GM18507 (cell line): ENCODE measurements at regions not wholly inside any gene's neighbourhood (a gene's known extent, or its start where the extent isn't known, plus 50 kb on each side); places are given as distances from the start of the nearest gene placed in this dataset.
"Not testable (repeated sequence)": the region's sequence is repeated elsewhere in the genome, so short reads cannot be mapped to it uniquely, and the experiment has no call there.

Experiments
- DNase-seq: peaks from one replicate; pipeline ENCODE4 v3.0.0; 2011; ENCODE audit warnings: low read depth; ENCODE audit not compliant: insufficient read length; ENCODE audit errors: extremely low spot score
- FAIRE-seq: peaks from 2 replicates; lab custom pipeline; 2011; peaks lifted over from hg19 to GRCh38; lab: Jason Lieb, UNC

GRCh38 chr13:110015253-110015652 lies 228.9 kb upstream of the IRS2 start:
- no peak for DNase-seq
- FAIRE-seq, result no peak

GRCh38 chr13:110014719-110015118 lies 228.3 kb upstream of the IRS2 start:
- FAIRE-seq, result no peak
- DNase-seq, result no peak

DNA sequence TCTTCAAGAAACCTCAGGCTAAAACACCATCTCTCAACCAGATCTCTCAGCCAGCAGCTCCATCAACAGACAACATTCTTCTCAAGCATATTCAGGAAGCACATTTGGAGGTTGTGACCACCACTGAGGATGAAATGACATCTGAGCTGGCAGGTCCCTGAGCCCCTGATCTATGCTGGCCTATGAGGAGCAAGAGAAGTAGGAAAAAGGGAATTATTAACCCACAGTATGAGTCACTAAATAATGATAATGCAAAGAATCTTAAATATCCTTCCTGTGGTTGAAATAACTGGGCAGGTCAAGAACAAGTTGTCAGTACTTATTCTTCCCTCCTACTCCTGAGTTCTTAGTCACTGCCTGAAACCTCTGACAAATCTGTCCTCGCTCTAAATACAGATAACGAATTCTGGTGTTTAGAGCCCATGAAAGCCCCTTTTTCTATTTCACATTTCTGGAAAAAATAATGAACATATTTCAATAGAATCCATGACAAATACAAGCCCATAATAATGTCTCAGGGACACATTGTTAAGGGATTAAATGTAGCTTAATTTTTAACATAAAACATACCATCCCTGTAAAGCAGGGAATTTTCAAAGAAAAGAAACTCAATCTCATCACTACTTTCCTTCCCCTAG lies 225.8 kb upstream of the IRS2 start:
- no peak for DNase-seq
- no peak for FAIRE-seq

DNA sequence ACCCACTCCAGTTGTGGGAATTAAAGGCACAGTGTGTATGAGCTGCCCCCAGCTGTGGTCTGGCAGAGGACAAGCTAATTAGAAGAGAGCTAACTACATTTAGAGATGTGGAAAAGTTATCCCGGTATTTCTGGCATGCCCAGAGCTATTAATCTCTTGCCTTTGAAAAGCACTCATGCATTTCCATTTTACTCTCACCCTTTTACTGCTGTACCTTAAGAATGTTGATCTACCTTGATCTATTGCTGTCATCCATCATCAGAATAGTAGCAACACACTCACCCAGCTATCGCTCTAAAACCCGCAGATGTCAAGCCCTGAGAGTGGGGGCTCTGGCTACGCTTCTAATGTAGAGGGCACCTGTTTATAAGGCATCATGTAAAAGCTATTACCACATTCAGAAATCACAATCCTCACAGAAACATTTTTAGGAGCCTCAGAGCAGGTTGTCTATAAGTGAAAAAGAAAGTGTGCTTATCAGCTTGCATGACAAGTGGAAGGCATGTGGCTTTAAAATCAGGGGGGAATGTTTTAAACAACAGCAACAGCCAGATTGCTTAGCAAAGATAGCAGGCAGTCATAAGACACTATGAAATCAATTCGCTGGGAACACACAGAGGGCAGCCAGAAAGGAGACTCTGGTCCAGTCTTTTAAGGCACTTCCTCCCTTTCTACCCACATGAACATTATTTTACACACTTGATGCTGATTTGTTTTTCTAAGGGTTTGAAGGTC lies 224.2 kb upstream of the IRS2 start:
- FAIRE-seq (no peak), DNase-seq (no peak)

GRCh38 chr13:110008816-110009215 lies 222.4 kb upstream of the IRS2 start:
- FAIRE-seq (no peak), DNase-seq (no peak)

DNA sequence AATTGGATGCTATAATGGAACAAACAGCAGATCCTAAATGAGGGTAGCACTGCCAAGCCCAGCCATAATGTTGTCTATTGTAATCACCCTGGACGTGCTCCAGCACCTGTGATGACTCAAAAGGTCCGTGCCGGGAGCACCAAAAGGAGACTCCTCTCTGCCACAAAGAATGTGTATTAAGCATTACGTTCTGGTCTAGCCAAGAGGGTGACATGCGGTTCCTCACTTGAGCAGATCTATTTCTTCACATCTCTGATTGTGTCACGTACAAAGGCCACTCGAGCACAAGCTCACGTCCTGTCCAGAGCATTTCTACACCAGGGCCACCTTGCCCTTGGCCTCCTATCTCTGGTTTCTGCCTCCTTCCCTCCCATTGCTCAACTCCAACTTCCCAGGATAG lies 219.9 kb upstream of the IRS2 start:
- no peak for DNase-seq
- no peak for FAIRE-seq

GRCh38 chr13:110005563-110005962 lies 219.2 kb upstream of the IRS2 start:
- DNase-seq (no peak), FAIRE-seq (no peak)

DNA sequence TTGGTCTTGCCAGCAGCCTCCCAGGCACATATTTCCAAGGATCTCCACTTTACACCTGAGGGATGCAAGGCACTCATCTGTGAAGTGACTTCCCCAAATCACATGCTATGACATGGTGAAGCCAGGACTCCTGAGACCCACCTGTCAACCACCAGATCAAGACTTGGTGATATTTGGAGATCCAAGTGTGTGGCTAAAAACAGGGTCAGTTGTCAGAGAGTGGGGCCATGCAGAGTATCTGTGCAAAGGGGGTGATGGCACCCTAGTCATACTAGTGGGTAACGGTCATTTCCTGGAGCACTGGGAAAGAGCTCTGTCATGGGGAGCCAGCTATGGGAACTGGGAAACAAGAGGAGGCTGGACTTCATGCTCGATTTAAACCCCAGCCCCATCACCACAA lies 218.4 kb upstream of the IRS2 start:
- DNase-seq, result no peak
- FAIRE-seq, result no peak

DNA sequence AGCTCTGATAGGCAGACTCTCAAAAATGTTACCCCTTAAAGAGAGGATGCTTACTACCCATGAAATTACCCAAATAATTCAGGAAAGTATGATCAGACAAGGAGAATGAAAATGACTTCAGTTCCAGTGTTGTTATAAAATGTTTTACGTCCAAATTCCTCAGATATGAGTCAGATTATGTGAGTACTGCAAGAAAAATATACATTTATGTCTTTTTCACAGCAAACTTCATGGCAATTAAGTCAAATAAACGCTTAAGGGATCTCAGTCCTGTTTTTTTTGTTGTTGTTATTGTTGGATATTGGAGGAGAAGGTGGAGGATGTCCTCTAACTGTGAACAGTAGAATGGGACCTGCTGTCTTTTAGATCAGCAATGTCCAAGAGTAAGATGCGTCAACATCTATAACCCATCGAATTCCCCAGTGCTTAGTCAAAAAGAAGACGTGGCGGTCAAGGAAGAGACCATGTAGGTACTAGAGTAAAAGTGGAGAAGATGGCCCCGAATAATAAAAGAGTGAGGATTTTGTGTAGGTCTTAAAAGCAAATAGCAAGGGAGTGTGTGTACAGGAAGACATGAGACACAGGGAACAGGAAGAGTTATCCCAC lies 215.4 kb upstream of the IRS2 start:
- FAIRE-seq (no peak), DNase-seq (no peak)

GRCh38 chr13:110000534-110001345 lies 214.4 kb upstream of the IRS2 start:
- FAIRE-seq, result no peak
- no peak for DNase-seq

DNA sequence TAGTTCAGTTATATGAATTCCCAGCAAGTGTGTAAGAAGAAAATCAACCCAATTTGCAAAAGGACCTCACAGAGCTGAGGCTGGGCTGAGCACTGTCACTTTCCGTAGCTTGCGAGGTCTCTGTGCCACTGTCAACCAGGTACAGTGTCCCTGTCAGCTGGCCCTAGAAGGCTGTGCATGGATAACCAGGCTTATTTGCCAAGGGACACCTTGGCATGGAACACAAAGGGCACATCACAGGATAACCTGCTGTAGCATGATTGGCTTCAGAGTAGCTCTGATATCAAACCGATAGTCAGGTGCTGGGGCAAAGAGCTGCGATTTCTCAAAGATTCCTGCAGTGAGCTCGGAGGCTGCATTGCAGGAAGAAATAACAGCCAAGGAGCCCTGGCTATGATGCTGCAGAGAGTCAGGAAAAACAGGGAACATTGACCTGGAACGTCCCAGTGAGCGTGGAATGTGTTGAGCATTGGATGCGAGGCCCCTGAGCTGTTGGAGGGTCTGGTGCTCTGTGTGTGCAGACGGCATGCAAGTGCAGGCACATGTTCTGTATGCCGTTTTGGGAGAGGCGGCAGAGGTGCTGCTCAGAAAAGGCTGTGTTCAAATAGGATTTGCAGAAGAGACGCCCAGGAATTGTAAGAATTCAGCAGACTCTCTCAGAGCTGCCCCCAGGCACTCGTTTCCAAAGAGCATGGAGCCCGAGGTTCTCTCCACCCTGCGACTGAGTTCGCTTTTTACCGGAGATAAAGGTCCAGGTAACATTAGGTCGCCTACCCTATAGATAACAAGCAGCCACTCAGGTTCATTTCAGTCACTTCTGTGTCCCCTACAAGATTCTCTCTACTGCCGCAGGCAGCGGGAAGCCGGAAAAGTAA lies 213.5 kb upstream of the IRS2 start:
- no peak for FAIRE-seq
- DNase-seq, result no peak

DNA sequence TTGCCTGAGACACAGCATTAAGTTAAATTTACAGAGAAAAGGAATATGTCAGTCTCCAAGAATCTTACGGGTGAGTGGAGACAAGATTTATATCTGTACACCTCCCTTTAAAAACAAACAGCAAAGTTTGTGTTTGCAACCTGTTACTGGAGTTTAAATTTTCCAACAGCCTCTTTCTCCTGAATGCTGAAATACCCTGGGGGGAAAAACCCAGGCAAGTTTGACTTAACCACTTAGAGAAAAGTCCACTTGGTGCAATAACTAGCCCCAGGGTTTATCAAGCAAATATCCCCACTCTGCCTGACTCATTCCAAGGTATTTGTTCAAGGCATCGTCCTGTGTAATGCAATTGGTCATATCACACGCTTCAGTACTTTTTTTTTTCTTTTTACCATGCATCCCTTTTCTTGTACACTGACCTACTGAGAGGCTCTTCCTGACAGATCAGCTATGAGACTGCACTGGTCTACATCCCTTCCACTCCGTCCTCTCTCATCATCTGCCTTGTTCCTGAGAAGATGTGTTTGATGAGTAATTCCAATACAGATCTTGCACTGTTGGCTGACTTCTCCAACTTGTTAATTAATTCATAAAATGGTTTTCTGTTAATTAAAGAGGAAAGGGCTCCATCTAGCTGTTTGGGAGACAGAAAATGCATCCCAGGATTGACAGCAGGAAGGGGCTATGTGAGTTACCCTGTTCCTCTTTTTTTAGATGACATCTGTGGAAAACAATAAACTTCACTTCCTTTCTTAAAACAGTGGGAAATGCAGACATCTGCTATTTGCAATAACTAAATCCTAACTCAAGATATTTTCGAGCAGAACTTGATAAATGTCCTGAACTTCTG lies 212.5 kb upstream of the IRS2 start:
- DNase-seq (no peak), FAIRE-seq (no peak)

DNA sequence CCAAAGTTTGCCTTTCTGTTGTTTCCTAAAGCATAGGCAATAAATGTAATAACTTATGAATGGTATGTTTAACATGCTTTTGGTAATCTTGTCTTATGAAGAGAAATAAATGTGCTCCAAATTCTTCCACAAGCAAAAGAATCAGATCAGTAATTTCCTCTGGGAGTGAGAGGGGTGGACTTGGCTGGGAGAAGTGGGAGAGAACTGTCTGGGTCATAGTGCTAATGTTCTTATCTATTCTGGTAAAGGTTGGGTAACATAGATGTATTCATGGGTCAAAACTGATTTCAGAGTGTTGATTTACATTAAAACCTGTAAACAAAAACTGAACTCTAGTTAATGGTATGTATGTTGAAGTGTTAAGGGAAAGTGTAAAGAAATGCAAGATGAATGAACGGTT lies 211.7 kb upstream of the IRS2 start:
- FAIRE-seq (no peak), DNase-seq (no peak)

DNA sequence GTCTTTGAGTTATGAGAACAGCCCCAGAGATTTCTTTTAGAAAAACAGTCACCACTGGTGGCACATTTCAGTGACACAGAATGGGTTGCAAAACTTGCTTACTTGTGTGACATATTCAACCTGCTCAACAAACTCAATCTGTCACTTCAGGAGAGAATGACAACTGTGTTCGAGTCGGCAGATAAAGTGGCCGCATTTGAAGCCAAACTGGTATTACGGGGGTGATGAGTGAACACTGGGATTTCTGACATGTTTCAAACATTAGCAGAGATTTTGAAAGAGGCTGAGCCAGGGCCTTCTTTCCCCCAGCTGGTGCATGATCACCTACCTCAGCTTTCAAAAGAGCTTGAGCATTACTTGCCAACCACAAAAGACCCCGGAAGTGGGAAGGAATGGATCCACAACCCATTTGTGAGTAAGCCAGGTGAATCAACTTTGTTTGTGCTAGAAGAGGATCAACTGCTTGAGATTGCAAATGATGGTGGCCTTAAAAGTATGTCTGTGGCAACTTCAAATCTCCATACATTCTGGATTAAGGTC lies 210.7 kb upstream of the IRS2 start:
- not testable (repeated sequence) for FAIRE-seq, DNase-seq

DNA sequence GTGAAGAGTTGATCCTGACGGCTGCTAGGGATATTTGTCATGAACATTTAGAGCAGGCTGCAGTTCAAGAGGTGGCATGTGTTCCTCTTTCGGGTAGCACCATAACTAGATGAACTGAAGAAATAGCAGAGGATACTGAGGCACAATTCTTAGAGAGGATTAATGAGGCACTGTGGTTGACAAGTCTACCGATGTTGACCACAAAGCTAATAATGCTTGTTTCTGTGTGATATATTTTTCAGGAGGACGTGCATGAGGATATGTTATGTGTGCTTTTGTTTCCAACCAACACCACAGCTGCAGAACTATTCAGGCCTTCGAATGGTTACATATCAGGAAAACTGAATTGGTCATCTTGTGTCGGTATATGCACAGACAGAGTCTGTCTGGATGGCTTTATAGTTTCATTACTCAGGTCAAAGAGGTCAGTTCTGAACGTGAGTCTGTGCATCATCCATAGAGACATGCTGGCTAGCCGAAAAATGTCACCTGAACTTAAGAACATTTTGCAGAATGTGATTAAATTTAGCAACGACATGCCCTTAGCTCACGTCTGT lies 210.1 kb upstream of the IRS2 start:
- DNase-seq, result no peak
- no peak for FAIRE-seq

DNA sequence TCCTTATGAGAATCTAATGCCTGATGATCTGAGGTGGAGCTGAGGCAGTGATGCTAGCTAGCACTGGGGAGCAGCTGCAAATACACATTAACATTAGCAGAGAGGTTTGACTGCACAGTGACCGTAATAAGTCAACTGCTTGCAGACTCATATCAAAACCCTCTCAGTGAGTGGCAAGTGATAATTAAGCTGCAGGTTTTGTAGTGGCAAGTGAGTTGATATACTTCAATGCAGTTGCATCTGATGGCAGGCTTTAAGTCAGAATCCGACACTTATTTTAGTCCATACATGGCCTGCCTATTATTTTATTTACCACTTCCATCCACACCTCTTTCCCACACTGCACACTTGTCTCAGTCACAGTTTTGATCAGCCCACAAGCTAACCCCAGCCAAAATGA lies 209.2 kb upstream of the IRS2 start:
- no peak for FAIRE-seq
- DNase-seq, result no peak

- DNase-seq (no peak), FAIRE-seq (no peak)
Observed at GRCh38 chr13:109990296-109990695, 203.9 kb upstream of the IRS2 start.

GRCh38 chr13:109989686-109990085 lies 203.3 kb upstream of the IRS2 start:
- DNase-seq, result no peak
- FAIRE-seq, result no peak
